BLaER1 (cell line): ENCODE measurements at regions not wholly inside any gene's neighbourhood (a gene's known extent, or its start where the extent isn't known, plus 50 kb on each side); places are given as distances from the start of the nearest gene placed in this dataset.
"Not testable (repeated sequence)": the region's sequence is repeated elsewhere in the genome, so short reads cannot be mapped to it uniquely, and the experiment has no call there.

Experiments used
- H3K27ac ChIP-seq: shearing (Covaris generic); formaldehyde crosslinking; 2 replicates; pipeline ENCODE4 v1.8.1; 2022
- H3K27me3 ChIP-seq: shearing (Covaris generic); formaldehyde crosslinking; 2 replicates; pipeline ENCODE4 v1.8.1; 2022
- H3K36me3 ChIP-seq: shearing (Covaris generic); formaldehyde crosslinking; 2 replicates; pipeline ENCODE4 v1.8.1; 2022
- H3K4me1 ChIP-seq: shearing (Covaris generic); formaldehyde crosslinking; 2 replicates; pipeline ENCODE4 v1.8.1; 2022
- H3K4me2 ChIP-seq: shearing (Covaris generic); formaldehyde crosslinking; 2 replicates; pipeline ENCODE4 v1.8.1; 2022
- H3K4me3 ChIP-seq: shearing (Covaris generic); formaldehyde crosslinking; 2 replicates; pipeline ENCODE4 v1.8.1; 2022
- H3K9ac ChIP-seq: shearing (Covaris generic); formaldehyde crosslinking; 2 replicates; pipeline ENCODE4 v1.8.1; 2022
- H3K9me3 ChIP-seq: shearing (Covaris generic); formaldehyde crosslinking; 2 replicates; pipeline ENCODE4 v1.8.1; 2022
- H4K20me1 ChIP-seq: shearing (Covaris generic); formaldehyde crosslinking; 2 replicates; pipeline ENCODE4 v1.8.1; 2022
- Cebpa-rat ChIP-seq: shearing (Covaris generic); IDR thresholded peaks from 2 replicates; pipeline ENCODE4 v1.8.1; 2022

GRCh38 chr4:72665171-72665968, 96.3 kb upstream of the ADAMTS3 start:
- no peaks in the 10 kb centered on the region for H4K20me1 ChIP-seq
- H3K36me3 ChIP-seq, result no peaks in the 10 kb centered on the region
- no peaks in the 10 kb centered on the region for H3K9me3 ChIP-seq
- TF ChIP-seq Cebpa-rat, result no peak
- no peak overlapping the region for H3K4me2 ChIP-seq
- H3K27ac ChIP-seq, result no peak overlapping the region
- no peaks in the 10 kb centered on the region for H3K27me3 ChIP-seq
- H3K4me1 ChIP-seq, result no peaks in the 10 kb centered on the region
- H3K4me3 ChIP-seq, result no peak overlapping the region
- no peak overlapping the region for H3K9ac ChIP-seq

GRCh38 chr4:72663828-72664227, 94.8 kb upstream of the ADAMTS3 start:
- H3K4me1 ChIP-seq, result no peaks in the 10 kb centered on the region
- H3K9ac ChIP-seq, result no peak overlapping the region
- H3K4me3 ChIP-seq, result no peak overlapping the region

GRCh38 chr4:72661830-72662229, 92.8 kb upstream of the ADAMTS3 start:
- H3K9ac ChIP-seq, result no peak overlapping the region
- H3K4me1 ChIP-seq, result no peaks in the 10 kb centered on the region
- TF ChIP-seq Cebpa-rat, result no peak
- no peaks in the 10 kb centered on the region for H3K27me3 ChIP-seq
- no peaks in the 10 kb centered on the region for H4K20me1 ChIP-seq
- H3K9me3 ChIP-seq, result no peaks in the 10 kb centered on the region
- H3K36me3 ChIP-seq, result no peaks in the 10 kb centered on the region
- no peak overlapping the region for H3K27ac ChIP-seq
- no peak overlapping the region for H3K4me3 ChIP-seq
- H3K4me2 ChIP-seq, result no peak overlapping the region

More at GRCh38 chr4:72663828-72664227, 94.8 kb upstream of the ADAMTS3 start:
- Histone ChIP-seq H3K4me2 (no peak overlapping the region), H3K9me3 (no peaks in the 10 kb centered on the region), H3K27ac (no peak overlapping the region), H4K20me1 (no peaks in the 10 kb centered on the region), H3K27me3 (no peaks in the 10 kb centered on the region), H3K36me3 (no peaks in the 10 kb centered on the region)
- no peak for TF ChIP-seq Cebpa-rat

GRCh38 chr4:72641611-72642010, 72.6 kb upstream of the ADAMTS3 start:
- Histone ChIP-seq H4K20me1 (no peaks in the 10 kb centered on the region), H3K4me3 (no peak overlapping the region), H3K4me1 (no peaks in the 10 kb centered on the region), H3K27me3 (no peaks in the 10 kb centered on the region), H3K36me3 (no peaks in the 10 kb centered on the region), H3K9me3 (peaks cover 8% of the 10 kb centered on the region), H3K9ac (no peak overlapping the region), H3K4me2 (no peak overlapping the region), H3K27ac (no peak overlapping the region)
- no peak for TF ChIP-seq Cebpa-rat

GRCh38 chr4:72636866-72637265, 67.8 kb upstream of the ADAMTS3 start:
- H3K4me1 ChIP-seq, H3K9ac ChIP-seq, H3K4me3 ChIP-seq, H4K20me1 ChIP-seq, H3K27ac ChIP-seq, H3K27me3 ChIP-seq, H3K36me3 ChIP-seq, H3K4me2 ChIP-seq: not testable (repeated sequence)
- H3K9me3 ChIP-seq, result peaks cover 10% of the 10 kb centered on the region

GRCh38 chr4:72635931-72636330, 66.9 kb upstream of the ADAMTS3 start:
- peaks cover 10% of the 10 kb centered on the region for H3K9me3 ChIP-seq
- H3K27me3 ChIP-seq, H3K4me2 ChIP-seq, H3K36me3 ChIP-seq, H3K9ac ChIP-seq, H3K4me1 ChIP-seq, H3K4me3 ChIP-seq, H4K20me1 ChIP-seq, H3K27ac ChIP-seq: not testable (repeated sequence)

- H3K4me1 ChIP-seq, H3K36me3 ChIP-seq, H4K20me1 ChIP-seq, H3K4me3 ChIP-seq, H3K9ac ChIP-seq, H3K27ac ChIP-seq, H3K9me3 ChIP-seq, H3K27me3 ChIP-seq, H3K4me2 ChIP-seq: not testable (repeated sequence)
Observed at GRCh38 chr4:72632253-72632652, 63.2 kb upstream of the ADAMTS3 start.

- Histone ChIP-seq H3K4me3 (no peak overlapping the region), H3K27ac (no peak overlapping the region), H3K4me1 (no peaks in the 10 kb centered on the region), H3K9me3 (no peaks in the 10 kb centered on the region), H3K9ac (no peak overlapping the region), H4K20me1 (no peaks in the 10 kb centered on the region), H3K36me3 (no peaks in the 10 kb centered on the region), H3K4me2 (no peak overlapping the region), H3K27me3 (no peaks in the 10 kb centered on the region)
- TF ChIP-seq Cebpa-rat, result no peak
Observed at GRCh38 chr4:72631296-72631695, 62.3 kb upstream of the ADAMTS3 start.

GRCh38 chr4:72629540-72629939, 60.5 kb upstream of the ADAMTS3 start:
- no peaks in the 10 kb centered on the region for H3K4me1 ChIP-seq
- H3K4me3 ChIP-seq, result no peak overlapping the region
- H4K20me1 ChIP-seq, result no peaks in the 10 kb centered on the region
- H3K27ac ChIP-seq, result no peak overlapping the region
- H3K27me3 ChIP-seq, result no peaks in the 10 kb centered on the region
- H3K9ac ChIP-seq, result no peak overlapping the region
- no peak for TF ChIP-seq Cebpa-rat
- H3K36me3 ChIP-seq, result no peaks in the 10 kb centered on the region
- no peaks in the 10 kb centered on the region for H3K9me3 ChIP-seq
- H3K4me2 ChIP-seq, result no peak overlapping the region

- no peaks in the 10 kb centered on the region for H3K36me3 ChIP-seq
Observed at GRCh38 chr4:72627723-72628122, 58.7 kb upstream of the ADAMTS3 start.

More at GRCh38 chr4:72627723-72628122, 58.7 kb upstream of the ADAMTS3 start:
- no peak overlapping the region for H3K4me3 ChIP-seq
- TF ChIP-seq Cebpa-rat, result no peak
- no peaks in the 10 kb centered on the region for H3K4me1 ChIP-seq
- H3K27me3 ChIP-seq, result no peaks in the 10 kb centered on the region
- no peaks in the 10 kb centered on the region for H3K9me3 ChIP-seq
- H4K20me1 ChIP-seq, result no peaks in the 10 kb centered on the region
- H3K9ac ChIP-seq, result no peak overlapping the region
- H3K27ac ChIP-seq, result no peak overlapping the region
- no peak overlapping the region for H3K4me2 ChIP-seq
